Endothelial cell of umbilical vein (primary cell): ENCODE measurements at regions not wholly inside any gene's neighbourhood (a gene's known extent, or its start where the extent isn't known, plus 50 kb on each side); places are given as distances from the start of the nearest gene placed in this dataset.

ENCODE experiments used
- BruUV-seq: library from RNA; stranded (reverse); fragments of 400-500 nt; replicated peaks from 2 replicates; lab custom pipeline; 2021; lab: Mats Ljungman, UMichigan
- CTCF ChIA-PET: fragments of 300-600, 350-600 bp; sonication (Branson Sonifier 250); formaldehyde crosslinking; loops from one replicate; lab custom pipeline; 2021; ENCODE audit warnings: antibody characterized with exemption, inconsistent platforms; lab: Charles Lee
- POLR2A ChIA-PET: fragments of 300-600, 350-600 bp; sonication (Branson Sonifier 250); formaldehyde crosslinking; loops from one replicate; lab custom pipeline; 2021; ENCODE audit warnings: antibody characterized with exemption, inconsistent platforms; lab: Charles Lee
- DNase-seq: peaks from one replicate; pipeline ENCODE4 v3.0.0-alpha.2; 2011; ENCODE audit warnings: low read depth, low spot score
- FAIRE-seq: peaks from 2 replicates; lab custom pipeline; 2011; peaks lifted over from hg19 to GRCh38; lab: Jason Lieb, UNC
- H2AFZ ChIP-seq: 2 replicates; pipeline ENCODE4 v1.6.0; 2012; ENCODE audit warnings: low read depth, low read length, control low read depth, inconsistent platforms
- H3K27ac ChIP-seq: 2 replicates; pipeline ENCODE4 v1.5.1; 2011; ENCODE audit warnings: low read depth, mild to moderate bottlenecking, control low read depth, low read length, moderate library complexity; ENCODE audit not compliant: insufficient read depth
- H3K27me3 ChIP-seq, 2 experiments: 2 replicates each; pipeline versions ENCODE4 v1.6.0 to v1.6.1; 2011; ENCODE audit warnings: low read length in 2 of 2, mixed read lengths in 1 of 2; ENCODE audit not compliant: control insufficient read depth in 2 of 2, insufficient read depth in 2 of 2
- H3K36me3 ChIP-seq, 2 experiments: 2 replicates in 1 of 2; 3 replicates in 1 of 2; pipeline ENCODE4 v1.5.1; 2011; ENCODE audit warnings: low read length in 2 of 2, mild to moderate bottlenecking in 1 of 2, moderate library complexity in 1 of 2; ENCODE audit not compliant: control insufficient read depth in 2 of 2, insufficient read depth in 2 of 2; ENCODE audit errors: extremely low read depth in 1 of 2
- H3K4me1 ChIP-seq: 3 replicates; pipeline ENCODE4 v1.5.1; 2011; ENCODE audit warnings: mild to moderate bottlenecking, low read length; ENCODE audit not compliant: control insufficient read depth, insufficient read depth; ENCODE audit errors: extremely low read depth
- H3K4me2 ChIP-seq: 2 replicates; pipeline ENCODE4 v1.6.1; 2011; ENCODE audit warnings: low read length, control low read depth, mixed read lengths; ENCODE audit not compliant: insufficient read depth
- H3K4me3 ChIP-seq, 3 experiments: fragments of 200-600 bp in 1 of 3; sonication (generic), shearing (Covaris generic) in 1 of 3; replicated peaks in 1 of 3; 2 replicates each; pipeline ENCODE4 v1.5.1; 2011 to 2016; ENCODE audit warnings: control low read depth in 3 of 3, low read length in 3 of 3, mild to moderate bottlenecking in 2 of 3, inconsistent platforms in 1 of 3, low read depth in 1 of 3, moderate library complexity in 1 of 3; ENCODE audit not compliant: insufficient read depth in 1 of 3
- H3K79me2 ChIP-seq: 2 replicates; pipeline ENCODE4 v1.6.0; 2012; ENCODE audit warnings: low read length, inconsistent platforms; ENCODE audit not compliant: control insufficient read depth, insufficient read depth
- H3K9ac ChIP-seq: replicated peaks from 2 replicates; pipeline ENCODE3; 2011; ENCODE audit warnings: low read length, control low read depth; ENCODE audit not compliant: insufficient read depth; ENCODE audit errors: extremely low read depth
- H3K9me1 ChIP-seq: replicated peaks from 3 replicates; pipeline ENCODE4 v1.6.0; 2011; ENCODE audit warnings: mild to moderate bottlenecking, low read length; ENCODE audit not compliant: control insufficient read depth, insufficient read depth; ENCODE audit errors: extremely low read depth
- H3K9me3 ChIP-seq: replicated peaks from 2 replicates; pipeline ENCODE4 v1.5.1; 2012; ENCODE audit warnings: low read length, inconsistent platforms; ENCODE audit not compliant: control insufficient read depth, insufficient read depth
- H4K20me1 ChIP-seq: replicated peaks from 2 replicates; pipeline ENCODE3; 2011; ENCODE audit warnings: mild to moderate bottlenecking, low read length; ENCODE audit not compliant: control insufficient read depth, insufficient read depth; ENCODE audit errors: extremely low read depth
- CTCF ChIP-seq, 2 donors: IDR thresholded peaks; 1 replicate in 1 of 2; 2 replicates in 1 of 2; pipeline ENCODE4 v1.5.1; 2011; ENCODE audit warnings: low read length in 2 of 2, mild to moderate bottlenecking in 2 of 2, moderate library complexity in 2 of 2, control low read depth in 1 of 2, inconsistent platforms in 1 of 2, low read depth in 1 of 2; ENCODE audit not compliant: insufficient read depth in 1 of 2; ENCODE audit errors: extremely low read depth in 1 of 2
- EZH2 ChIP-seq: IDR thresholded peaks from 2 replicates; pipeline ENCODE4 v1.6.1; 2012; ENCODE audit warnings: borderline replicate concordance, low read depth, mild to moderate bottlenecking, moderate library complexity, low read length, inconsistent platforms; ENCODE audit not compliant: severe bottlenecking
- FOS ChIP-seq: IDR thresholded peaks from 2 replicates; pipeline ENCODE4 v1.6.1; 2011; ENCODE audit warnings: mild to moderate bottlenecking, low read length, moderate library complexity, borderline replicate concordance; ENCODE audit not compliant: insufficient read depth
- GATA2 ChIP-seq: IDR thresholded peaks from 2 replicates; pipeline ENCODE4 v1.7.0; 2011; ENCODE audit warnings: low read depth, mild to moderate bottlenecking, moderate library complexity, mixed read lengths, low read length; ENCODE audit not compliant: insufficient read length, insufficient read depth
- JUN ChIP-seq: IDR thresholded peaks from 2 replicates; pipeline ENCODE4 v1.6.1; 2011; ENCODE audit warnings: borderline replicate concordance, low read depth; ENCODE audit not compliant: insufficient read length, insufficient read depth
- MAX ChIP-seq: IDR thresholded peaks from 2 replicates; pipeline ENCODE4 v1.6.1; 2011; ENCODE audit not compliant: insufficient read depth, insufficient read length
- MYC ChIP-seq: IDR thresholded peaks from one replicate; pipeline ENCODE4 v1.6.1; 2011; ENCODE audit warnings: mild to moderate bottlenecking, low read depth, low read length
- POLR2A ChIP-seq: IDR thresholded peaks from 2 replicates; pipeline ENCODE4 v1.6.1; 2012; ENCODE audit warnings: low read depth, mild to moderate bottlenecking, control low read depth, low read length
- POLR2AphosphoS5 ChIP-seq: IDR thresholded peaks from 2 replicates; pipeline ENCODE4 v1.6.1; 2012; ENCODE audit warnings: low read depth, mild to moderate bottlenecking, control low read depth, low read length, moderate library complexity; ENCODE audit not compliant: insufficient read depth
- dilution Hi-C: fragments of 300-500 bp; cut with MboI; formaldehyde crosslinking; loops from one replicate; pipeline ENCODE4 v1.15.0; 2019; ENCODE audit warnings: low sequenced_read_pairs; ENCODE audit not compliant: extremely low pct_ligation_motif_present
- intact Hi-C: fragments of 100-400 bp; cut with micrococcal nuclease; formaldehyde crosslinking; loops from one replicate; pipeline ENCODE4 v1.10.0; 2022

- Histone ChIP-seq H3K4me1 (no peaks in the 10 kb centered on the region), H3K4me2 (no peak overlapping the region), H2AFZ (no peak overlapping the region), H3K27ac (no peak overlapping the region), H3K27me3 (no peaks in the 10 kb centered on the region), H3K9me1 (no peaks in the 10 kb centered on the region), H3K9me3 (no peaks in the 10 kb centered on the region), H3K4me3 (no peak overlapping the region), H3K9ac (no peak overlapping the region), H3K36me3 (no peaks in the 10 kb centered on the region), H3K79me2 (no peaks in the 10 kb centered on the region), H4K20me1 (no peaks in the 10 kb centered on the region)
- CTCF ChIA-PET: no interaction called here
- no peak for DNase-seq
- intact Hi-C loops: no loop called here
- FAIRE-seq: no peak
- no TSS peak for BruUV-seq
- TF ChIP-seq GATA2 (no peak), CTCF (IDR thresholded peaks at IDR 0.05; ENCODE audit: extremely low read depth in 1 of 2, insufficient read depth in 1 of 2, low read depth in 1 of 2, low read length in 2 of 2) (no peak), MYC (no peak), JUN (no peak), FOS (no peak), MAX (no peak), POLR2AphosphoS5 (no peak), EZH2 (no peak), POLR2A (no peak)
- POLR2A ChIA-PET: no interaction called here
- dilution Hi-C loops: no loop called here
These were observed 118.3 kb upstream of the ANKRD30BL start for GRCh38 chr2:132279930-132280615.
